ENCODE measurements at regions not wholly inside any gene's neighbourhood (a gene's known extent, or its start where the extent isn't known, plus 50 kb on each side); places are given as distances from the start of the nearest gene placed in this dataset.

- no peak overlapping the region for H3K27ac ChIP-seq
- TF ChIP-seq ZFX (IDR thresholded peaks at IDR 0.05): no peak
- TF ChIP-seq CTCF (conservative IDR thresholded peaks at IDR 0.05): no peak
These were observed 78.1 kb upstream of the OLFM3 start for GRCh38 chr1:102074874-102075273.

GRCh38 chr1:102071451-102071850 lies 74.7 kb upstream of the OLFM3 start:
- TF ChIP-seq CTCF (conservative IDR thresholded peaks at IDR 0.05): no peak
- TF ChIP-seq ZFX (IDR thresholded peaks at IDR 0.05): no peak
- no peak overlapping the region for H3K27ac ChIP-seq

GRCh38 chr1:102050556-102050955 lies 53.8 kb upstream of the OLFM3 start:
- TF ChIP-seq CTCF (conservative IDR thresholded peaks at IDR 0.05): no peak
- TF ChIP-seq ZFX (IDR thresholded peaks at IDR 0.05): no peak
- H3K27ac ChIP-seq: no peak overlapping the region

- TF ChIP-seq CTCF (conservative IDR thresholded peaks at IDR 0.05) (no peak), ZFX (IDR thresholded peaks at IDR 0.05) (no peak)
- H3K27ac ChIP-seq: no peak overlapping the region
These were observed 51.0 kb upstream of the OLFM3 start for GRCh38 chr1:102047724-102048123.
